ENCODE measurements at regions not wholly inside any gene's neighbourhood (a gene's known extent, or its start where the extent isn't known, plus 50 kb on each side); places are given as distances from the start of the nearest gene placed in this dataset.

DNA sequence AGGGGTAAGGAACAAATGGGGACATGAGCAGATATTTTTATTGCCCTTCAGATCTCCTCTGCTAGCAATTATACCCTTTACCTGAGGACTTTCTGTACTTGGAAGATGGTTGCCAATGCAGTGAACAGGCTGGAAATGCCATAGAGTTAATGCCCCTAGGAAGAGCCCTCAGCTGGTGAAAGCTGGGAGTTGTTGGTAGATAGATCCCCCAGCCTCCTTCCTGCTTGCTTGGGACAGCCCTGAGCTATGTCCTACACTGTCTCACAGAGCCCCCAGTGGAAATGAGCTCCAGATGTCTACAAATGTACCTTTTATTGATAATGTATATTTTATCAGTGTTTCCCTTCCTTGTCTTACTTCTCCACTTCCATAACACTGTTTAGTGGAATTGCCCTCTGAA is 87.6 kb upstream of the PAK5 start:
- H3K27me3 ChIP-seq (ENCODE audit: control insufficient read depth in 2 of 2, insufficient read depth in 2 of 2, low read length in 2 of 2), result no peaks in the 10 kb centered on the region
- POLR2A ChIA-PET, result no interaction called here
- H3K27ac ChIP-seq (ENCODE audit: extremely low read depth, low read depth, low read length), result no peak overlapping the region
- BruUV-seq (replicated peaks), result no TSS peak
- H3K79me2 ChIP-seq (ENCODE audit: control insufficient read depth, insufficient read depth, low read length), result no peaks in the 10 kb centered on the region
- no peak for FAIRE-seq
- intact Hi-C loops (cut with micrococcal nuclease), result no loop called here
- ATAC-seq, result no peak
- no peaks in the 10 kb centered on the region for H3K9me1 ChIP-seq (ENCODE audit: control insufficient read depth, insufficient read depth, low read length)
- H3K4me1 ChIP-seq (replicated peaks in 1 of 2; ENCODE audit: control insufficient read depth in 2 of 2, insufficient read depth in 2 of 2, low read length in 2 of 2), result no peaks in the 10 kb centered on the region
- CTCF ChIA-PET (ENCODE audit: low intra/inter-chr PET ratio), result no interaction called here
- in situ Hi-C loops (cut with MboI), result no loop called here
- no peaks in the 10 kb centered on the region for H3K36me3 ChIP-seq (ENCODE audit: control insufficient read depth, insufficient read depth, low read length)
- DNase-seq (ENCODE audit: extremely low read depth in 1 of 4, low spot score in 3 of 4), result no peak
- H3K9ac ChIP-seq (ENCODE audit: insufficient read depth in 1 of 2, low read depth in 2 of 2, low read length in 2 of 2), result no peak overlapping the region
- no peaks in the 10 kb centered on the region for H3K9me3 ChIP-seq (replicated peaks; ENCODE audit: control insufficient read depth, insufficient read depth, low read depth, low read length)
- H3K4me2 ChIP-seq (ENCODE audit: insufficient read depth, low read length), result no peak overlapping the region
- H3K4me3 ChIP-seq, result no peak overlapping the region
- no peaks in the 10 kb centered on the region for H4K20me1 ChIP-seq (replicated peaks; ENCODE audit: control insufficient read depth, insufficient read depth, low read length)
- no peak overlapping the region for H2AFZ ChIP-seq (ENCODE audit: low read depth, low read length)
- no peak for TF ChIP-seq RREB1 (CRISPR knock-in tag; IDR thresholded peaks at IDR 0.05)
- no peak for TF ChIP-seq DMBX1 (CRISPR knock-in tag; IDR thresholded peaks at IDR 0.05; ENCODE audit: borderline replicate concordance)
- no peak for TF ChIP-seq BRF2 (IDR thresholded peaks at IDR 0.05; ENCODE audit: borderline replicate concordance, insufficient read depth, insufficient read length)
- no peak for TF ChIP-seq ZBTB9 (CRISPR knock-in tag; IDR thresholded peaks at IDR 0.05)
- no peak for TF ChIP-seq ZNF778 (CRISPR knock-in tag; IDR thresholded peaks at IDR 0.05)
- no peak for TF ChIP-seq L3MBTL2 (IDR thresholded peaks at IDR 0.05)
- no peak for TF ChIP-seq ILK (tag; IDR thresholded peaks at IDR 0.05; ENCODE audit: borderline replicate concordance, low read depth)
- no peak for TF ChIP-seq ZNF277 (CRISPR knock-in tag; IDR thresholded peaks at IDR 0.05; ENCODE audit: borderline replicate concordance)
- no peak for TF ChIP-seq KLF16 (IDR thresholded peaks at IDR 0.05)
- no peak for TF ChIP-seq FUS (optimal IDR thresholded peaks at IDR 0.05; ENCODE audit: low read depth, low read length)
- TF ChIP-seq, protein P1, sequence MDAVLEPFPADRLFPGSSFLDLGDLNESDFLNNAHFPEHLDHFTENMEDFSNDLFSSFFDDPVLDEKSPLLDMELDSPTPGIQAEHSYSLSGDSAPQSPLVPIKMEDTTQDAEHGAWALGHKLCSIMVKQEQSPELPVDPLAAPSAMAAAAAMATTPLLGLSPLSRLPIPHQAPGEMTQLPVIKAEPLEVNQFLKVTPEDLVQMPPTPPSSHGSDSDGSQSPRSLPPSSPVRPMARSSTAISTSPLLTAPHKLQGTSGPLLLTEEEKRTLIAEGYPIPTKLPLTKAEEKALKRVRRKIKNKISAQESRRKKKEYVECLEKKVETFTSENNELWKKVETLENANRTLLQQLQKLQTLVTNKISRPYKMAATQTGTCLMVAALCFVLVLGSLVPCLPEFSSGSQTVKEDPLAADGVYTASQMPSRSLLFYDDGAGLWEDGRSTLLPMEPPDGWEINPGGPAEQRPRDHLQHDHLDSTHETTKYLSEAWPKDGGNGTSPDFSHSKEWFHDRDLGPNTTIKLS (IDR thresholded peaks at IDR 0.05; ENCODE audit: borderline replicate concordance, low read depth), result no peak
- TF ChIP-seq CC2D1A (IDR thresholded peaks at IDR 0.05), result no peak
